ENCODE measurements at regions not wholly inside any gene's neighbourhood (a gene's known extent, or its start where the extent isn't known, plus 50 kb on each side); places are given as distances from the start of the nearest gene placed in this dataset.

DNA sequence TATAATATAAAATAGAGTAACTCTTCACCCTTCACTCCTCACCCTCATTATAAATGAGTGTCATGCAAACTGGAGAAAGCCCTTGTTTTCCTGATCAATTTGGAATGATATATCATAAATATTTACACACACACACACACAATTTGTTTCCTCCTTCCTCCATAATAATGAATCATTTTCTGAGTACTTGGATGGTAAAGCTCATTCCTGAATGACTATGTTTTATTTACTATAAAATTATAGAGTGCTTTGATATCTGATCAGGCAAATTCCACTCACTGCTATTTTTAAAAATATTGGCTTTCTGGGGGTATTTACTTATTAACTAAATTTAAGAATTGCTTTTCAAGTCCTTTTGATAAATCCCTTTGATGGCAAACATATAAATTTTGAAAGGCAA lies 1125.5 kb upstream of the CNTNAP5 start:
- H3K27me3 ChIP-seq = no peaks in the 10 kb centered on the region
- no peaks in the 10 kb centered on the region for H3K36me3 ChIP-seq
- no peaks in the 10 kb centered on the region for H3K4me1 ChIP-seq
- intact Hi-C loops (cut with DNase I; ENCODE audit: low total_unique reads) = no loop called here
- H3K9me3 ChIP-seq = no peaks in the 10 kb centered on the region
- DNase-seq = no peak
- no peak overlapping the region for H3K4me3 ChIP-seq
- TF ChIP-seq, protein P1, sequence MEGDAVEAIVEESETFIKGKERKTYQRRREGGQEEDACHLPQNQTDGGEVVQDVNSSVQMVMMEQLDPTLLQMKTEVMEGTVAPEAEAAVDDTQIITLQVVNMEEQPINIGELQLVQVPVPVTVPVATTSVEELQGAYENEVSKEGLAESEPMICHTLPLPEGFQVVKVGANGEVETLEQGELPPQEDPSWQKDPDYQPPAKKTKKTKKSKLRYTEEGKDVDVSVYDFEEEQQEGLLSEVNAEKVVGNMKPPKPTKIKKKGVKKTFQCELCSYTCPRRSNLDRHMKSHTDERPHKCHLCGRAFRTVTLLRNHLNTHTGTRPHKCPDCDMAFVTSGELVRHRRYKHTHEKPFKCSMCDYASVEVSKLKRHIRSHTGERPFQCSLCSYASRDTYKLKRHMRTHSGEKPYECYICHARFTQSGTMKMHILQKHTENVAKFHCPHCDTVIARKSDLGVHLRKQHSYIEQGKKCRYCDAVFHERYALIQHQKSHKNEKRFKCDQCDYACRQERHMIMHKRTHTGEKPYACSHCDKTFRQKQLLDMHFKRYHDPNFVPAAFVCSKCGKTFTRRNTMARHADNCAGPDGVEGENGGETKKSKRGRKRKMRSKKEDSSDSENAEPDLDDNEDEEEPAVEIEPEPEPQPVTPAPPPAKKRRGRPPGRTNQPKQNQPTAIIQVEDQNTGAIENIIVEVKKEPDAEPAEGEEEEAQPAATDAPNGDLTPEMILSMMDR (IDR thresholded peaks at IDR 0.05) = no peak
- H3K27ac ChIP-seq = no peak overlapping the region

DNA sequence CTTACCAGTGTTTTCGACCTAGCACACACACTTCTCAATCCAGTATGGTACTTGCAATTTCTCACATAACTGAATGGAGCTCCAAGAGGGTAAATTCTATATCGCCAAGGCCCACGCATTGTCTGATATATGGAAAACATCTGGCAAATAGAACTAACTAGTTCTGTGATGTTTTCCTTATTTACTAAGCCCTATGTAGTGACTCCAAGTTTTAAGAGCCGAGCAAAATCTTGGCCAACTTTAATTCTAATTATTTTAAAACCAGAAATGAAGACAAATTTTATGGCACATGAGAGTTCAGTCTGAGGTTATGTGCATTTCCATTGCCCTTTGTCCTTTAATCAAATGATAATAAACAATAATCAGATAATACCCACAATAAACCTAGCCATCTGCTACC lies 1119.7 kb upstream of the CNTNAP5 start:
- H3K36me3 ChIP-seq = no peaks in the 10 kb centered on the region
- intact Hi-C loops (cut with DNase I; ENCODE audit: low total_unique reads) = no loop called here
- H3K4me3 ChIP-seq = no peak overlapping the region
- H3K4me1 ChIP-seq = no peaks in the 10 kb centered on the region
- H3K27me3 ChIP-seq = no peaks in the 10 kb centered on the region
- TF ChIP-seq, protein P1 (IDR thresholded peaks at IDR 0.05) = no peak
- no peaks in the 10 kb centered on the region for H3K9me3 ChIP-seq
- DNase-seq = no peak
- H3K27ac ChIP-seq = no peak overlapping the region

DNA sequence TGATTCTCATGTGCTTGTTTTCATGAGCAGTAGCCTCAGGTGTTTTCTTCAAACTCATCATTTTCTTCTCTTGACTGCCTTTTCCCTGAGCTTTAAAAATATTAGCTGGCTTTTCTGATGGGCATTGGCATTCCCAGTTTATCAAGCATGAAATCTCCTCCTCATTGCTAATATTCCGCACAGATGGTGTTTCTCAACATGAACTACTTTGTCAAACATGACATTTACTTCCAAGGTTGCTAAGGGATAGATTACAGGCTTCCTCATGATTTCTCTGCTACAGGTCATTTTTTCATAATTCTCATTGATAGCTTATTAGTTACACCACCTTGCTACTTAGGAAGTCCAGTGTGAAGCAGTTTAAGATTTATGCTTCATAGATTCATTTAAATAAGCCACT lies 1116.9 kb upstream of the CNTNAP5 start:
- Histone ChIP-seq H3K27me3 (no peaks in the 10 kb centered on the region), H3K9me3 (no peaks in the 10 kb centered on the region), H3K4me3 (no peak overlapping the region), H3K27ac (no peak overlapping the region), H3K36me3 (no peaks in the 10 kb centered on the region), H3K4me1 (no peaks in the 10 kb centered on the region)
- no peak for DNase-seq
- TF ChIP-seq, protein P1 (IDR thresholded peaks at IDR 0.05) = no peak
- intact Hi-C loops (cut with DNase I; ENCODE audit: low total_unique reads) = no loop called here

DNA sequence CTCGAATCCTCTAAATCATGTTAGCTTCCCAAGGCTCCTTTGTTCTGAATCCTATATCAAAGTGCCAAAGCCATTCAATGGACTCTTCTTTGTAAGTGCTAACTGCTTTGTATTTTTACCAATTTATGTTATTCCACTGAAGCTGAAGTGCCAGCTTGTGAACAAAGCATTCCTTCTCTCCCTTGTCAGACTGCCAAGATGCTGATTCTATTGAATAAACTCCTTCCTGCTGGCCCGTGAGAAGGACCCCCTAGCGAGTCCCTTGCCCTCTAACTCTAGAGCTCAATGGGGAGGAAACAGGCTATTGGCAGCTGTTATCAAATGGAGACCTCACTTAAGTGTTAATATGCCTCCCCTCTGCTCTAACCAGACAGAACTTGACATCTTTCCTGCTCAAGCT lies 1097.9 kb upstream of the CNTNAP5 start:
- H3K4me1 ChIP-seq = no peaks in the 10 kb centered on the region
- no peak for DNase-seq

DNA sequence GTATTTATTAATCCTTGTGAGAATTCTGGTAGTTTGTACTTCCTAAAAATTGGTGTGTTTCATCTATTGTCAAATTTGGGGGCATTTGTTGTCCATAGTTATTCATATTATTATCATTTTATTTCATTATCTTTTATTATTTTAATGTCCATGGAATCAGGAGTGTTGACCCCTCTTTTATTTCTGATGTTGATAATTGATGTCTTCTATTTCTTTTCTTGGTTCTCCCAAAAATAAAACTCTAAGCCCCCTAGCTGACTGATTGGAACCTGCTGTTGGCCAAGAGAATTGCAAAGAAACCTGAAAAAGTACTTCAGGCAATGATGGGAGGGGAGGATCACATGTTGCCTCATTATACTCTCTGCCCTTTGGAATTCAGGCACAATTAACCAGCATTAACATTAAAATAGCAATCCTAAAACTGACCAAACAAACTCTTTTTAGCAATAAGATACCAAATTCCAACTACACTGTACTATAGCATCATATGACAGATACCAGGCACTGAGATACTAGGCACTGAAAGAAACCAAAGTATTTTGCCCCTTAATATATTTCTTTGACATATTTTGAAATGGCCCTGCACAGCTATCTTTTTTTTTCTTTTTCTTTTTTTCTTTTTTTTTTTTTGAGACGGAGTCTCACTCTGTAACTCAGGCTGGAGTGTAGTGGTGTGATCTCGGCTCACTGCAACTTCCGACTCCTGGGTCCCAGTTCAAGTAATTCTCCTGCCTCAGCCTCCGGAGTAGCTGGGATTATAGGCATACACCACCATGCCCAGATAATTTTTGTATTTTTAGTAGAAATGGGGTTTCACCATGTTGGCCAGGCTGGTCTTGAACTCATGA lies 1097.2 kb upstream of the CNTNAP5 start:
- intact Hi-C loops (cut with DNase I; ENCODE audit: low total_unique reads) = no loop called here
- TF ChIP-seq, protein P1 (IDR thresholded peaks at IDR 0.05) = no peak
- Histone ChIP-seq H3K36me3 (no peaks in the 10 kb centered on the region), H3K27ac (no peak overlapping the region), H3K9me3 (peaks cover 0 to 18% (median 3%) of the 10 kb centered on the region in 3 donors), H3K27me3 (no peaks in the 10 kb centered on the region), H3K4me3 (no peak overlapping the region), H3K4me1 (no peaks in the 10 kb centered on the region)
- DNase-seq = no peak

More for the DNA sequence above, 1097.9 kb upstream of the CNTNAP5 start:
- Histone ChIP-seq H3K27me3 (no peaks in the 10 kb centered on the region), H3K27ac (no peak overlapping the region), H3K9me3 (peaks cover 0 to 18% (median 3%) of the 10 kb centered on the region in 3 donors), H3K4me3 (no peak overlapping the region), H3K36me3 (no peaks in the 10 kb centered on the region)
- intact Hi-C loops (cut with DNase I; ENCODE audit: low total_unique reads) = no loop called here
- TF ChIP-seq, protein P1 (IDR thresholded peaks at IDR 0.05) = no peak
